A549 (cell line): ENCODE measurements at regions not wholly inside any gene's neighbourhood (a gene's known extent, or its start where the extent isn't known, plus 50 kb on each side); places are given as distances from the start of the nearest gene placed in this dataset.

Experiments
- ATAC-seq, 2 experiments: fragments of 200-7000 bp in 1 of 2; fragments of >200 bp in 1 of 2; cut with Nextera tagmentation in 1 of 2; cut with Tn5 transposase in 1 of 2; 3 replicates each; pipeline versions ENCODE4 v1.8.0 to v1.9.1; 2018 to 2020; ENCODE audit warnings: mild to moderate bottlenecking in 1 of 2, moderate library complexity in 1 of 2
- CTCF ChIA-PET: fragments of 300-600 bp; sonication (Branson Sonifier 250); formaldehyde crosslinking; extraction: SDS; loops from one replicate; lab custom pipeline; 2021; ENCODE audit warnings: antibody characterized with exemption, inconsistent platforms; lab: Yijun Ruan, JAX
- POLR2A ChIA-PET: fragments of 350-600 bp; formaldehyde crosslinking; extraction: SDS; loops from one replicate; lab custom pipeline; 2021; ENCODE audit warnings: antibody characterized with exemption, inconsistent platforms; lab: Yijun Ruan, JAX
- DNase-seq, 2 experiments: peaks; one replicate each; pipeline versions ENCODE4 v3.0.0 to v3.0.0-alpha.2; 2011 to 2016; ENCODE audit warnings: low read depth in 1 of 2, low spot score in 1 of 2
- FAIRE-seq: peaks from 2 replicates; lab custom pipeline; 2011; peaks lifted over from hg19 to GRCh38; lab: Jason Lieb, UNC
- H3K27ac ChIP-seq, 2 experiments: fragments of >200 bp; sonication (Bioruptor Twin); formaldehyde crosslinking; 3 replicates each; pipeline ENCODE4 v1.5.1; 2016 to 2017
- H3K4me1 ChIP-seq: fragments of >200 bp; sonication (Bioruptor Twin); formaldehyde crosslinking; 3 replicates; pipeline ENCODE4 v1.6.1; 2016
- H3K4me2 ChIP-seq: fragments of >200 bp; sonication (Bioruptor Twin); formaldehyde crosslinking; 3 replicates; pipeline ENCODE4 v1.6.1; 2016
- H3K4me3 ChIP-seq: fragments of >200 bp; sonication (Bioruptor Twin); formaldehyde crosslinking; 3 replicates; pipeline ENCODE4 v1.5.1; 2016
- H3K9me3 ChIP-seq: fragments of >200 bp; sonication (Bioruptor Twin); formaldehyde crosslinking; 3 replicates; pipeline ENCODE4 v1.6.1; 2016
- CBX2 ChIP-seq: fragments of 200-600 bp; sonication (generic); IDR thresholded peaks from 2 replicates; pipeline ENCODE4 v1.6.1; 2016; ENCODE audit warnings: low read depth, mild to moderate bottlenecking, borderline replicate concordance
- CEBPB ChIP-seq, 2 experiments: fragments of >200 bp in 1 of 2; sonication (Bioruptor Twin) in 1 of 2; formaldehyde crosslinking in 1 of 2; IDR thresholded peaks; 2 replicates each; pipeline ENCODE4 v1.6.1; 2012 to 2016
- CHD2 ChIP-seq: fragments of 150-350 bp; IDR thresholded peaks from 2 replicates; pipeline ENCODE4 v1.6.1; 2014; ENCODE audit warnings: low read length; ENCODE audit not compliant: partially characterized antibody
- EHMT2 ChIP-seq: fragments of 200-600 bp; sonication (generic); IDR thresholded peaks from 2 replicates; pipeline ENCODE4 v1.6.1; 2016; ENCODE audit warnings: antibody characterized with exemption, low read depth, mild to moderate bottlenecking, moderate library complexity
- FOXS1 ChIP-seq: fragments of 250-450 bp; sonication (Bioruptor Pico); IDR thresholded peaks from 2 replicates; pipeline ENCODE4 v1.5.0; 2020; ENCODE audit warnings: mild to moderate bottlenecking, moderate library complexity
- HDAC2 ChIP-seq: fragments of 200-600 bp; sonication (generic); IDR thresholded peaks from 2 replicates; pipeline ENCODE4 v1.6.1; 2016
- HOXB5 ChIP-seq: fragments of 250-450 bp; sonication (Bioruptor Pico); IDR thresholded peaks from 2 replicates; pipeline ENCODE4 v1.5.0; 2020; ENCODE audit warnings: mild to moderate bottlenecking, moderate library complexity
- JUN ChIP-seq, 2 experiments: fragments of >200 bp; sonication (Bioruptor Twin); formaldehyde crosslinking; IDR thresholded peaks; 2 replicates in 1 of 2; 3 replicates in 1 of 2; pipeline ENCODE4 v1.6.1; 2016 to 2017
- NR3C1 ChIP-seq: fragments of >200 bp; sonication (Bioruptor Twin); formaldehyde crosslinking; IDR thresholded peaks from 3 replicates; pipeline ENCODE4 v1.6.1; 2017
- POLR2A ChIP-seq: IDR thresholded peaks from 2 replicates; pipeline ENCODE4 v1.6.1; 2012; ENCODE audit warnings: mild to moderate bottlenecking, low read length
- RCOR1 ChIP-seq: fragments of 150-350 bp; IDR thresholded peaks from 2 replicates; pipeline ENCODE4 v1.6.1; 2014; ENCODE audit warnings: antibody characterized with exemption, low read length, low read depth
- RFX5 ChIP-seq: fragments of 450-650 bp; IDR thresholded peaks from 2 replicates; pipeline ENCODE4 v1.7.1; 2014; ENCODE audit warnings: antibody characterized with exemption, mild to moderate bottlenecking, moderate library complexity
- RNF2 ChIP-seq: fragments of 200-600 bp; sonication (generic); IDR thresholded peaks from 2 replicates; pipeline ENCODE4 v1.6.1; 2016; ENCODE audit warnings: low read depth, mild to moderate bottlenecking, antibody characterized with exemption, moderate library complexity, borderline replicate concordance
- TFCP2L1 ChIP-seq: fragments of 250-450 bp; sonication (Bioruptor Pico); IDR thresholded peaks from 2 replicates; pipeline ENCODE4 v1.5.0; 2021; ENCODE audit warnings: mild to moderate bottlenecking
- WGBS: methylation state at CpG from one replicate; pipeline ENCODE4 v1.1.6; 2017; ENCODE audit errors: missing lambda C conversion rate; 5-methylcytosine and 5-hydroxymethylcytosine counted together
- TF ChIP-seq, protein P1 (sequence below): fragments of 150-350 bp; IDR thresholded peaks from 2 replicates; pipeline ENCODE4 v1.6.1; 2014; ENCODE audit warnings: low read depth, mild to moderate bottlenecking, low read length
- TF ChIP-seq, protein P2 (sequence below): fragments of 200-600 bp; sonication (generic); IDR thresholded peaks from 2 replicates; pipeline ENCODE4 v1.6.1; 2016; ENCODE audit warnings: antibody characterized with exemption, mild to moderate bottlenecking, moderate library complexity
- TF ChIP-seq, protein P3 (sequence below): fragments of 450-650 bp; IDR thresholded peaks from 2 replicates; pipeline ENCODE4 v1.6.1; 2014; ENCODE audit warnings: antibody characterized with exemption
- TF ChIP-seq, protein P4 (sequence below): IDR thresholded peaks from 2 replicates; pipeline ENCODE4 v1.6.1; 2012; ENCODE audit warnings: low read depth, borderline replicate concordance

DNA sequence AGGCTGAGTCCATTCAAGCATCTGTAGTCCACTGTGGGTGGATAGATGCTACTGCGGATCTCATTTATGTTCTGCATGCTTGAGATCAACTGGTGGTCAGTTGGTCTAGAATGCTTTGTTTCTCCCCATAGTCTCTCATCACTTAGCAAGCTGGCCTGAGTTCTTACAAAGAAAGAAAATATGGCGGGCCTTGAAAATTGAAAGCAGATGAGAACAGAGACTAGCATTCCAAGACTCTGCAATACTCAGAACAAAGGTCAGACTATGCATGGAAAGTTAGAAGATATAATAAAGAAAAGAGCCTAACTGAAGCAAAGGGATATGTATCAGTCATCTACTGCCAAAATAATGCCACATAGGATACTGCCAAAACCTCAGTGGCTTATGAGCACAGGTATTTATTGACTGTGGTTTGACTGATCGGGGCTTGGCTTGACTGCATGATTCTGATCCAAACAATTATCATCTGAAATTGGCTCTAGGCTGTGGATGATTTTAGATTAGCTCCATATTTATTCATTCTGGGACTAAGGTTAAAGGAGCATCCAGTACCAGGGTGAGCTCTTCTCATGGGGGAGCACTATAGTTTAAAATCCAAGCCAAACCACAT lies 258.9 kb downstream of the TAF11L14 start:
- Histone ChIP-seq H3K4me2 (no peak overlapping the region), H3K4me3 (no peak overlapping the region), H3K4me1 (peaks cover 26% of the 10 kb centered on the region), H3K27ac (no peak overlapping the region), H3K9me3 (no peaks in the 10 kb centered on the region)
- no peak for ATAC-seq
- no peak for FAIRE-seq
- DNase-seq: no peak
- POLR2A ChIA-PET: no interaction called here
- CTCF ChIA-PET: interaction anchor here (1.0 kb wide), 1 partner anchor 420 kb away, joined by 3 read pairs; no protein-coding TSS in a partner anchor
- 85% methylated on average over 3 of the region's 3 CpGs for WGBS
- no peak for TF ChIP-seq HDAC2
- TF ChIP-seq RCOR1: no peak
- no peak for TF ChIP-seq EHMT2
- TF ChIP-seq CBX2: no peak
- TF ChIP-seq POLR2A: no peak
- TF ChIP-seq TFCP2L1 (CRISPR knock-in tag): no peak
- TF ChIP-seq CHD2: no peak
- TF ChIP-seq, protein P1, sequence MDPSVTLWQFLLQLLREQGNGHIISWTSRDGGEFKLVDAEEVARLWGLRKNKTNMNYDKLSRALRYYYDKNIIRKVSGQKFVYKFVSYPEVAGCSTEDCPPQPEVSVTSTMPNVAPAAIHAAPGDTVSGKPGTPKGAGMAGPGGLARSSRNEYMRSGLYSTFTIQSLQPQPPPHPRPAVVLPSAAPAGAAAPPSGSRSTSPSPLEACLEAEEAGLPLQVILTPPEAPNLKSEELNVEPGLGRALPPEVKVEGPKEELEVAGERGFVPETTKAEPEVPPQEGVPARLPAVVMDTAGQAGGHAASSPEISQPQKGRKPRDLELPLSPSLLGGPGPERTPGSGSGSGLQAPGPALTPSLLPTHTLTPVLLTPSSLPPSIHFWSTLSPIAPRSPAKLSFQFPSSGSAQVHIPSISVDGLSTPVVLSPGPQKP: no peak
- TF ChIP-seq RFX5: no peak
- no peak for TF ChIP-seq JUN (IDR thresholded peaks at IDR 0.05)
- no peak for TF ChIP-seq RNF2
- TF ChIP-seq NR3C1: no peak
- no peak for TF ChIP-seq CEBPB (IDR thresholded peaks at IDR 0.05)
- TF ChIP-seq FOXS1 (CRISPR knock-in tag): no peak
- TF ChIP-seq HOXB5 (CRISPR knock-in tag): no peak
- TF ChIP-seq, protein P2, sequence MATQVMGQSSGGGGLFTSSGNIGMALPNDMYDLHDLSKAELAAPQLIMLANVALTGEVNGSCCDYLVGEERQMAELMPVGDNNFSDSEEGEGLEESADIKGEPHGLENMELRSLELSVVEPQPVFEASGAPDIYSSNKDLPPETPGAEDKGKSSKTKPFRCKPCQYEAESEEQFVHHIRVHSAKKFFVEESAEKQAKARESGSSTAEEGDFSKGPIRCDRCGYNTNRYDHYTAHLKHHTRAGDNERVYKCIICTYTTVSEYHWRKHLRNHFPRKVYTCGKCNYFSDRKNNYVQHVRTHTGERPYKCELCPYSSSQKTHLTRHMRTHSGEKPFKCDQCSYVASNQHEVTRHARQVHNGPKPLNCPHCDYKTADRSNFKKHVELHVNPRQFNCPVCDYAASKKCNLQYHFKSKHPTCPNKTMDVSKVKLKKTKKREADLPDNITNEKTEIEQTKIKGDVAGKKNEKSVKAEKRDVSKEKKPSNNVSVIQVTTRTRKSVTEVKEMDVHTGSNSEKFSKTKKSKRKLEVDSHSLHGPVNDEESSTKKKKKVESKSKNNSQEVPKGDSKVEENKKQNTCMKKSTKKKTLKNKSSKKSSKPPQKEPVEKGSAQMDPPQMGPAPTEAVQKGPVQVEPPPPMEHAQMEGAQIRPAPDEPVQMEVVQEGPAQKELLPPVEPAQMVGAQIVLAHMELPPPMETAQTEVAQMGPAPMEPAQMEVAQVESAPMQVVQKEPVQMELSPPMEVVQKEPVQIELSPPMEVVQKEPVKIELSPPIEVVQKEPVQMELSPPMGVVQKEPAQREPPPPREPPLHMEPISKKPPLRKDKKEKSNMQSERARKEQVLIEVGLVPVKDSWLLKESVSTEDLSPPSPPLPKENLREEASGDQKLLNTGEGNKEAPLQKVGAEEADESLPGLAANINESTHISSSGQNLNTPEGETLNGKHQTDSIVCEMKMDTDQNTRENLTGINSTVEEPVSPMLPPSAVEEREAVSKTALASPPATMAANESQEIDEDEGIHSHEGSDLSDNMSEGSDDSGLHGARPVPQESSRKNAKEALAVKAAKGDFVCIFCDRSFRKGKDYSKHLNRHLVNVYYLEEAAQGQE: no peak

DNA sequence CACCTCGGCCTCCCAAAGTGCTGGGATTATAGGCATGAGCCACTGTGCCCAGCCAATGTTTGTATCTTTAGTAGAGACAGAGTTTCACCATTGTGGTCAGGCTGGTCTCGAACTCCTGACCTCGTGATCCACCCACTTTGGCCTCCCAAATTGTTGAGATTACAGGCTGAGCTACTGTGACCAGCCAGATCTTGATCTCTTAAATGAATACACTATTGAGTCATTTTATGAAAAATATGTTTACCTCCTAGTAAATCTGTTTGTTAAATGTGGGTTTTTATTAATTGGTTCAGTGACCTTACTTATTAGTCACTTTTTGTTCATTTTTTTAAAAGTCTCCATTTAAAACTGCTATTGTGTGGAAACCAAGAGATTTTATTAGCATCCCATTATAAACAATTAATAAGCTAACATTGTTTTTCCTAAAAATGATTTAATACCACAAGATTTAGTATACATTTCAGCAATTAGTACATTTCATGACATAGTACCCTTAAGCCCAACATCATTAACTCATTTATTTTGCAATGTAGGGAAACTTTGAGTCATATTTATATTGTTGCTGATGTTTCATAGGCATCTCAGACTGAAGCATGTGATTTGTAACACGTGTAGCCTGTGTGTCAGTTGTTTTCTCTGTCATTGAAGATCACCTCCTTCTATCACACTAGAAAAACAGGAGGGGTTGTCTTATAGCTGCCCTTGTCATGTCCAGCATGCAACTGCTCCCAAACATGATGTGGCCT lies 261.2 kb downstream of the TAF11L14 start:
- TF ChIP-seq, protein P3, sequence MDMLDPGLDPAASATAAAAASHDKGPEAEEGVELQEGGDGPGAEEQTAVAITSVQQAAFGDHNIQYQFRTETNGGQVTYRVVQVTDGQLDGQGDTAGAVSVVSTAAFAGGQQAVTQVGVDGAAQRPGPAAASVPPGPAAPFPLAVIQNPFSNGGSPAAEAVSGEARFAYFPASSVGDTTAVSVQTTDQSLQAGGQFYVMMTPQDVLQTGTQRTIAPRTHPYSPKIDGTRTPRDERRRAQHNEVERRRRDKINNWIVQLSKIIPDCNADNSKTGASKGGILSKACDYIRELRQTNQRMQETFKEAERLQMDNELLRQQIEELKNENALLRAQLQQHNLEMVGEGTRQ: peak; percentile 40; the same call in 1 of the 2 replicates
- TF ChIP-seq, protein P4, sequence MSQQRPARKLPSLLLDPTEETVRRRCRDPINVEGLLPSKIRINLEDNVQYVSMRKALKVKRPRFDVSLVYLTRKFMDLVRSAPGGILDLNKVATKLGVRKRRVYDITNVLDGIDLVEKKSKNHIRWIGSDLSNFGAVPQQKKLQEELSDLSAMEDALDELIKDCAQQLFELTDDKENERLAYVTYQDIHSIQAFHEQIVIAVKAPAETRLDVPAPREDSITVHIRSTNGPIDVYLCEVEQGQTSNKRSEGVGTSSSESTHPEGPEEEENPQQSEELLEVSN: no peak
- peak overlapping the region; percentile 24 to 71; a peak in 5 of 6 replicates for H3K27ac ChIP-seq
- ChIA-PET POLR2A (no interaction called here), CTCF (interaction anchor here (1.2 kb wide), 1 partner anchor 410 kb away, joined by 4 read pairs; no protein-coding TSS in a partner anchor)
- ATAC-seq (peak in 1 of 2 experiments; percentile 47; a peak in 2 of 6 replicates), FAIRE-seq (no peak), DNase-seq (peak in 1 of 2 experiments; percentile 10)
- no peak overlapping the region for H3K4me3 ChIP-seq
- WGBS: 69% methylated on average over 4 of the region's 4 CpGs
- no peaks in the 10 kb centered on the region for H3K9me3 ChIP-seq
- no peak overlapping the region; the same call in 2 of the 3 replicates for H3K4me2 ChIP-seq
- H3K4me1 ChIP-seq: peaks cover 26% of the 10 kb centered on the region
